ENCODE measurements at regions not wholly inside any gene's neighbourhood (a gene's known extent, or its start where the extent isn't known, plus 50 kb on each side); places are given as distances from the start of the nearest gene placed in this dataset.
"Not testable (repeated sequence)": the region's sequence is repeated elsewhere in the genome, so short reads cannot be mapped to it uniquely, and the experiment has no call there.

- no peak for DNase-seq (ENCODE audit: low read depth)
- TF ChIP-seq MAX (IDR thresholded peaks at IDR 0.05; ENCODE audit: low read depth, low read length) (no peak), POLR2A (IDR thresholded peaks at IDR 0.05; ENCODE audit: extremely low read depth, insufficient read length) (no peak), MYC (IDR thresholded peaks at IDR 0.05; ENCODE audit: low read depth, low read length) (no peak), CTCF (IDR thresholded peaks at IDR 0.05; ENCODE audit: low read depth, low read length) (no peak)
- no peak overlapping the region for H3K4me3 ChIP-seq (ENCODE audit: low read depth, low read length)
These were observed 90.1 kb upstream of the TBCA start for GRCh38 chr5:77866198-77866597.

- TF ChIP-seq MYC (IDR thresholded peaks at IDR 0.05; ENCODE audit: low read depth, low read length) (no peak), CTCF (IDR thresholded peaks at IDR 0.05; ENCODE audit: low read depth, low read length) (no peak), POLR2A (IDR thresholded peaks at IDR 0.05; ENCODE audit: extremely low read depth, insufficient read length) (no peak), MAX (IDR thresholded peaks at IDR 0.05; ENCODE audit: low read depth, low read length) (no peak)
- H3K4me3 ChIP-seq (ENCODE audit: low read depth, low read length), result no peak overlapping the region
- DNase-seq (ENCODE audit: low read depth), result peak; percentile 79
These were observed 88.9 kb upstream of the TBCA start for GRCh38 chr5:77864997-77865396.

- H3K4me3 ChIP-seq (ENCODE audit: low read depth, low read length), result no peak overlapping the region
- TF ChIP-seq POLR2A (IDR thresholded peaks at IDR 0.05; ENCODE audit: extremely low read depth, insufficient read length) (no peak), MYC (IDR thresholded peaks at IDR 0.05; ENCODE audit: low read depth, low read length) (no peak), MAX (IDR thresholded peaks at IDR 0.05; ENCODE audit: low read depth, low read length) (no peak), CTCF (IDR thresholded peaks at IDR 0.05; ENCODE audit: low read depth, low read length) (no peak)
- DNase-seq (ENCODE audit: low read depth), result no peak
These were observed 87.0 kb upstream of the TBCA start for GRCh38 chr5:77863181-77863580.

- no peak overlapping the region for H3K4me3 ChIP-seq (ENCODE audit: low read depth, low read length)
- no peak for DNase-seq (ENCODE audit: low read depth)
- TF ChIP-seq MAX (IDR thresholded peaks at IDR 0.05; ENCODE audit: low read depth, low read length) (no peak), POLR2A (IDR thresholded peaks at IDR 0.05; ENCODE audit: extremely low read depth, insufficient read length) (no peak), MYC (IDR thresholded peaks at IDR 0.05; ENCODE audit: low read depth, low read length) (no peak), CTCF (IDR thresholded peaks at IDR 0.05; ENCODE audit: low read depth, low read length) (no peak)
These were observed 85.4 kb upstream of the TBCA start for GRCh38 chr5:77861576-77861975.

GRCh38 chr5:77859306-77859705 is 83.2 kb upstream of the TBCA start:
- no peak for DNase-seq (ENCODE audit: low read depth)
- H3K4me3 ChIP-seq (ENCODE audit: low read depth, low read length), result no peak overlapping the region
- no peak for TF ChIP-seq MAX (IDR thresholded peaks at IDR 0.05; ENCODE audit: low read depth, low read length)
- TF ChIP-seq CTCF (IDR thresholded peaks at IDR 0.05; ENCODE audit: low read depth, low read length), result no peak
- TF ChIP-seq POLR2A (IDR thresholded peaks at IDR 0.05; ENCODE audit: extremely low read depth, insufficient read length), result no peak
- no peak for TF ChIP-seq MYC (IDR thresholded peaks at IDR 0.05; ENCODE audit: low read depth, low read length)

GRCh38 chr5:77858678-77859077 is 82.5 kb upstream of the TBCA start:
- H3K4me3 ChIP-seq (ENCODE audit: low read depth, low read length); DNase-seq (ENCODE audit: low read depth): not testable (repeated sequence)

All from NB4 (cell line).